Coronary artery (tissue), 2 donors: ENCODE measurements at regions not wholly inside any gene's neighbourhood (a gene's known extent, or its start where the extent isn't known, plus 50 kb on each side); places are given as distances from the start of the nearest gene placed in this dataset.
A peak's percentile ranks its signal among the peaks of the same experiment; 100 is the strongest.

Source experiments
- DNase-seq: peaks from one replicate; pipeline ENCODE4 v3.0.0-alpha.2; 2017; ENCODE audit warnings: low spot score
- H3K27ac ChIP-seq, 2 donors: fragments of 200-600 bp; sonication (generic); one replicate each; pipeline ENCODE4 v1.5.1; 2016 to 2019
- H3K4me3 ChIP-seq: fragments of 200-600 bp; sonication (generic); 2 replicates; pipeline ENCODE4 v1.5.1; 2016; ENCODE audit warnings: mild to moderate bottlenecking, moderate library complexity
- TF ChIP-seq, protein P1 (sequence below): fragments of 200-600 bp; sonication (generic); IDR thresholded peaks from one replicate; pipeline ENCODE4 v1.5.1; 2019; ENCODE audit warnings: antibody characterized with exemption

- DNase-seq, result no peak
- H3K4me3 ChIP-seq, result no peak overlapping the region
- H3K27ac ChIP-seq, result no peak overlapping the region
- TF ChIP-seq, protein P1, sequence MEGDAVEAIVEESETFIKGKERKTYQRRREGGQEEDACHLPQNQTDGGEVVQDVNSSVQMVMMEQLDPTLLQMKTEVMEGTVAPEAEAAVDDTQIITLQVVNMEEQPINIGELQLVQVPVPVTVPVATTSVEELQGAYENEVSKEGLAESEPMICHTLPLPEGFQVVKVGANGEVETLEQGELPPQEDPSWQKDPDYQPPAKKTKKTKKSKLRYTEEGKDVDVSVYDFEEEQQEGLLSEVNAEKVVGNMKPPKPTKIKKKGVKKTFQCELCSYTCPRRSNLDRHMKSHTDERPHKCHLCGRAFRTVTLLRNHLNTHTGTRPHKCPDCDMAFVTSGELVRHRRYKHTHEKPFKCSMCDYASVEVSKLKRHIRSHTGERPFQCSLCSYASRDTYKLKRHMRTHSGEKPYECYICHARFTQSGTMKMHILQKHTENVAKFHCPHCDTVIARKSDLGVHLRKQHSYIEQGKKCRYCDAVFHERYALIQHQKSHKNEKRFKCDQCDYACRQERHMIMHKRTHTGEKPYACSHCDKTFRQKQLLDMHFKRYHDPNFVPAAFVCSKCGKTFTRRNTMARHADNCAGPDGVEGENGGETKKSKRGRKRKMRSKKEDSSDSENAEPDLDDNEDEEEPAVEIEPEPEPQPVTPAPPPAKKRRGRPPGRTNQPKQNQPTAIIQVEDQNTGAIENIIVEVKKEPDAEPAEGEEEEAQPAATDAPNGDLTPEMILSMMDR, result no peak
These were observed 464.7 kb downstream of the SH2D4B start for GRCh38 chr10:81002382-81002781.

DNA sequence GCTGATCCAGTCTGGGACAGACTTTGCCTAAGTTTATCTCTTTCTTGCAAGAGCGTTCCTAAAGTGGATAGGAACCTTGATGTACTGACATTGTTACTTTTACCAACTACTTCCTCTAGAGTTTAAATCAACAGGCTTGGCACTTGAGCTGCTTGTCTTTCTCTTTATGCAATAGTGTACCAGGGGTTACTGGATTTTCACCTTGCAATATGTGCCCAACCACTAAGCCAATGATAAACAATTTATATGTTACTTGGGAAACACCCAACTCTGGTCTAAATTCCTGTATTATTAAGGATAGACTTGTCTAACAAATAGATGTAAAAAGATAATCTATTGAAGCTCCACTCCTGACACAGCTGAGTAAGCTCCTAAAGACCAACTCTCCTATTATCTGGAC, 470.2 kb downstream of the SH2D4B start:
- Histone ChIP-seq H3K27ac (no peak overlapping the region), H3K4me3 (no peak overlapping the region)
- DNase-seq, result no peak
- TF ChIP-seq, protein P1, result no peak

- Histone ChIP-seq H3K27ac (no peak overlapping the region), H3K4me3 (no peak overlapping the region)
- DNase-seq, result no peak
- TF ChIP-seq, protein P1, result no peak
These were observed 471.0 kb downstream of the SH2D4B start for GRCh38 chr10:81008726-81009125.

GRCh38 chr10:81009296-81009695, 471.6 kb downstream of the SH2D4B start:
- H3K27ac ChIP-seq, result no peak overlapping the region
- no peak overlapping the region for H3K4me3 ChIP-seq
- DNase-seq, result no peak
- TF ChIP-seq, protein P1, result no peak

DNA sequence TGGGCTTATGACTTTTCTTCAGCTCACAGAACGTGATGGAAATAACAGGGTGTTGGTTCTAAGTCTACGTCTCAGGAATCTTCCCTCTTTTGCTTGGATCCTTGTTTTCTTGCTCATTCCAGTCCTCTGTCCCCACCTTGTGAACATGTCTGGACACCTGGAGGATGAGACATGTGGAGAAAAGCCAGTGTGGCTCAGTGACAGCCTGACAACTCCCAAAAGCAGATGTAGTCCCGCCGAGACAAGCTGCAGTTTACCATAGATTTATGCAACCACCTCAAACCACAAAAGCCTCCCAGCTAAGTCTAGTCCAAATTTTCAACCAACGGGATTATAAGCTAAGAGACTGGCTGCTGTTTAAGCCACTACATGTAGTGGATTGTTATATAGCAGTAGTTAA, 476.1 kb downstream of the SH2D4B start:
- TF ChIP-seq, protein P1, result no peak
- DNase-seq, result no peak
- Histone ChIP-seq H3K27ac (no peak overlapping the region), H3K4me3 (no peak overlapping the region)

GRCh38 chr10:81019029-81019890, 481.6 kb downstream of the SH2D4B start:
- H3K4me3 ChIP-seq, result no peak overlapping the region
- no peak overlapping the region for H3K27ac ChIP-seq
- TF ChIP-seq, protein P1, result peak; percentile 21
- no peak for DNase-seq
